ENCODE measurements at regions not wholly inside any gene's neighbourhood (a gene's known extent, or its start where the extent isn't known, plus 50 kb on each side); places are given as distances from the start of the nearest gene placed in this dataset.

DNA sequence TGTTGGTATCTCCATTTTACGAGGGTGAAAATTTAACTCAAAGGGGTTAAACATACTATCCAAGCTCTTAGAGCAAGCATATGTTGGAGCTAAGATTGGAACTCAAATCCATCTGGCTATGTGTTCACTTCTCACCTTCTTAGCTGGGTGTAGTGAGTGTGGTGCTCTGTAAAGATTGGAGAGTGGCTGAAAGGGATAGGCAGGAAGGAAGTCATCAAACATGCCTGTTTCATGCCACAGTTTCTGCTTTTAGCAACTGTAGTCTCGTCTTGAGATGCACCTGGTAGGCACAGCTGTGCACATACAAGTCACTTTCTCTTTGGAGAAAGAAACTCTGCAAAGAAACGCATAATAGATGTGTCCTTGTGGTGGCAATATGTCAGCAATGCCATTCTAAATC, 189.1 kb upstream of the MDFIC2 start:
- intact Hi-C loops (cut with micrococcal nuclease): no loop called here
- CTCF ChIA-PET: no interaction called here
- Histone ChIP-seq H4K20me1 (ENCODE audit: insufficient read depth) (no peaks in the 10 kb centered on the region), H3K9me2 (ENCODE audit: insufficient read depth) (no peaks in the 10 kb centered on the region), H3K4me1 (ENCODE audit: control insufficient read depth in 1 of 2, insufficient read depth in 2 of 2, low read length in 2 of 2) (no peaks in the 10 kb centered on the region), H3K27me3 (ENCODE audit: insufficient read depth, low read length) (no peaks in the 10 kb centered on the region), H3K4me3 (replicated peaks in 1 of 2; ENCODE audit: low read depth in 1 of 2, low read length in 2 of 2) (no peak overlapping the region), H3K27ac (ENCODE audit: low read depth, low read length) (no peak overlapping the region), H3K4me2 (ENCODE audit: low read length) (no peak overlapping the region), H3K9me3 (ENCODE audit: control insufficient read depth in 1 of 2, insufficient read depth in 1 of 2, low read depth in 1 of 2, low read length in 2 of 2) (peaks cover 0 to 4% of the 10 kb centered on the region in 2 experiments; a peak in 1 of 4 replicates), H2AFZ (ENCODE audit: low read depth, low read length, poor library complexity, severe bottlenecking) (no peak overlapping the region), H3K9ac (ENCODE audit: low read length) (no peak overlapping the region), H3K79me2 (ENCODE audit: insufficient read depth, low read length) (no peaks in the 10 kb centered on the region), H3K36me3 (ENCODE audit: control insufficient read depth in 1 of 2, insufficient read depth in 2 of 2, low read length in 2 of 2) (no peaks in the 10 kb centered on the region)
- TF ChIP-seq POLR2A (IDR thresholded peaks at IDR 0.05; ENCODE audit: borderline replicate concordance, extremely low read depth, insufficient read depth, insufficient read length) (no peak), ZBTB33 (IDR thresholded peaks at IDR 0.05; ENCODE audit: extremely low read depth, insufficient replicate concordance, low read length) (no peak), CEBPB (IDR thresholded peaks at IDR 0.05; ENCODE audit: low read depth) (no peak), SP1 (IDR thresholded peaks at IDR 0.05; ENCODE audit: low read depth) (no peak), YY1 (IDR thresholded peaks at IDR 0.05; ENCODE audit: extremely low read depth, insufficient replicate concordance, low read depth, low read length) (no peak), EZH2phosphoT487 (IDR thresholded peaks at IDR 0.05; ENCODE audit: borderline replicate concordance) (no peak), ZFX (IDR thresholded peaks at IDR 0.05) (no peak), ELF1 (IDR thresholded peaks at IDR 0.05; ENCODE audit: borderline replicate concordance, low read depth) (no peak), CBX3 (IDR thresholded peaks at IDR 0.05; ENCODE audit: low read depth) (no peak), ZNF274 (IDR thresholded peaks at IDR 0.05; ENCODE audit: low read depth, low read length) (no peak), FOSL1 (IDR thresholded peaks at IDR 0.05; ENCODE audit: low read depth) (no peak), SRF (IDR thresholded peaks at IDR 0.05; ENCODE audit: low read depth) (no peak), EGR1 (IDR thresholded peaks at IDR 0.05; ENCODE audit: low read depth) (no peak)
- TF ChIP-seq, protein P1, sequence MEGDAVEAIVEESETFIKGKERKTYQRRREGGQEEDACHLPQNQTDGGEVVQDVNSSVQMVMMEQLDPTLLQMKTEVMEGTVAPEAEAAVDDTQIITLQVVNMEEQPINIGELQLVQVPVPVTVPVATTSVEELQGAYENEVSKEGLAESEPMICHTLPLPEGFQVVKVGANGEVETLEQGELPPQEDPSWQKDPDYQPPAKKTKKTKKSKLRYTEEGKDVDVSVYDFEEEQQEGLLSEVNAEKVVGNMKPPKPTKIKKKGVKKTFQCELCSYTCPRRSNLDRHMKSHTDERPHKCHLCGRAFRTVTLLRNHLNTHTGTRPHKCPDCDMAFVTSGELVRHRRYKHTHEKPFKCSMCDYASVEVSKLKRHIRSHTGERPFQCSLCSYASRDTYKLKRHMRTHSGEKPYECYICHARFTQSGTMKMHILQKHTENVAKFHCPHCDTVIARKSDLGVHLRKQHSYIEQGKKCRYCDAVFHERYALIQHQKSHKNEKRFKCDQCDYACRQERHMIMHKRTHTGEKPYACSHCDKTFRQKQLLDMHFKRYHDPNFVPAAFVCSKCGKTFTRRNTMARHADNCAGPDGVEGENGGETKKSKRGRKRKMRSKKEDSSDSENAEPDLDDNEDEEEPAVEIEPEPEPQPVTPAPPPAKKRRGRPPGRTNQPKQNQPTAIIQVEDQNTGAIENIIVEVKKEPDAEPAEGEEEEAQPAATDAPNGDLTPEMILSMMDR (IDR thresholded peaks at IDR 0.05 in 2 of 3, conservative IDR thresholded peaks at IDR 0.05 in 1 of 3; ENCODE audit: borderline replicate concordance in 1 of 3, insufficient read depth in 1 of 3, low read depth in 2 of 3, low read length in 2 of 3): no peak
- TF ChIP-seq, protein P2, sequence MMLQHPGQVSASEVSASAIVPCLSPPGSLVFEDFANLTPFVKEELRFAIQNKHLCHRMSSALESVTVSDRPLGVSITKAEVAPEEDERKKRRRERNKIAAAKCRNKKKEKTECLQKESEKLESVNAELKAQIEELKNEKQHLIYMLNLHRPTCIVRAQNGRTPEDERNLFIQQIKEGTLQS (IDR thresholded peaks at IDR 0.05): no peak
- POLR2A ChIA-PET: no interaction called here
- no TSS peak for BruUV-seq (replicated peaks)
- DNase-seq (ENCODE audit: low read depth, low spot score): no peak
- ATAC-seq: no peak
- RAD21 ChIA-PET (ENCODE audit: low non-redundant PET in 1 of 2, low total read pairs in 2 of 2, uncharacterized antibody in 2 of 2, unreplicated experiment in 2 of 2): no interaction called here
